HEK293 (cell line): ENCODE measurements at regions not wholly inside any gene's neighbourhood (a gene's known extent, or its start where the extent isn't known, plus 50 kb on each side); places are given as distances from the start of the nearest gene placed in this dataset.

ENCODE experiments used
- CTCF ChIA-PET: fragments of 350-600 bp; formaldehyde crosslinking; extraction: SDS; loops from one replicate; lab custom pipeline; 2021; ENCODE audit warnings: antibody characterized with exemption; lab: Yijun Ruan, JAX
- POLR2A ChIA-PET: fragments of 300-600 bp; formaldehyde crosslinking; extraction: SDS; loops from one replicate; lab custom pipeline; 2020; ENCODE audit warnings: antibody characterized with exemption, inconsistent platforms; lab: Yijun Ruan, JAX
- H3K27ac ChIP-seq: fragments of 200-500 bp; sonication (Bioruptor generic); 2 replicates; pipeline ENCODE4 v1.5.1; 2014; ENCODE audit warnings: low read depth, low read length, control low read depth, inconsistent platforms; ENCODE audit errors: extremely low read depth
- H3K36me3 ChIP-seq, 2 experiments: fragments of 200-500 bp in 1 of 2; sonication (Bioruptor generic) in 1 of 2; 1 replicate in 1 of 2; 2 replicates in 1 of 2; pipeline ENCODE4 v1.5.1; 2014 to 2017; ENCODE audit warnings: inconsistent platforms in 2 of 2, low read length in 2 of 2; ENCODE audit not compliant: control insufficient read depth in 2 of 2, insufficient read depth in 1 of 2
- H3K4me1 ChIP-seq: fragments of 200-500 bp; sonication (Bioruptor generic); 2 replicates; pipeline ENCODE4 v1.5.1; 2014; ENCODE audit warnings: mild to moderate bottlenecking, low read length, inconsistent platforms; ENCODE audit not compliant: control insufficient read depth, insufficient read depth
- H3K4me3 ChIP-seq: 2 replicates; pipeline ENCODE4 v1.5.1; 2011; ENCODE audit warnings: low read depth, mild to moderate bottlenecking, control low read depth, low read length, moderate library complexity
- H3K9me3 ChIP-seq: fragments of 200-500 bp; sonication (Bioruptor generic); 2 replicates; pipeline ENCODE4 v1.5.1; 2014; ENCODE audit warnings: low read depth, low read length, inconsistent platforms; ENCODE audit not compliant: control insufficient read depth, insufficient read depth
- AEBP2 ChIP-seq: fragments of 450-650 bp; formaldehyde crosslinking; IDR thresholded peaks from 2 replicates; pipeline ENCODE4 v1.5.1; 2016; ENCODE audit warnings: missing biosample characterization, missing genetic modification characterization, borderline replicate concordance
- BCL11B ChIP-seq: fragments of 450-650 bp; formaldehyde crosslinking; IDR thresholded peaks from 2 replicates; pipeline ENCODE4 v1.5.1; 2016; ENCODE audit warnings: low read depth, missing biosample characterization, missing genetic modification characterization
- BCL6B ChIP-seq: fragments of 450-650 bp; formaldehyde crosslinking; IDR thresholded peaks from 2 replicates; pipeline ENCODE4 v1.5.1; 2017; ENCODE audit warnings: missing biosample characterization, missing genetic modification characterization
- CTCF ChIP-seq: fragments of 450-650 bp; formaldehyde crosslinking; IDR thresholded peaks from 2 replicates; pipeline ENCODE4 v1.5.1; 2016; ENCODE audit warnings: missing biosample characterization, missing genetic modification characterization
- ELK4 ChIP-seq: IDR thresholded peaks from 2 replicates; pipeline ENCODE4 v1.6.1; 2011; ENCODE audit warnings: mild to moderate bottlenecking, low read depth, low read length, borderline replicate concordance
- KLF16 ChIP-seq: fragments of 450-650 bp; formaldehyde crosslinking; IDR thresholded peaks from 2 replicates; pipeline ENCODE4 v1.5.1; 2017; ENCODE audit warnings: missing biosample characterization, missing genetic modification characterization
- MYNN ChIP-seq: fragments of 450-650 bp; formaldehyde crosslinking; IDR thresholded peaks from 2 replicates; pipeline ENCODE4 v1.5.1; 2016; ENCODE audit warnings: missing biosample characterization, missing genetic modification characterization, borderline replicate concordance
- PBX3 ChIP-seq: sonication (generic); formaldehyde crosslinking; IDR thresholded peaks from 2 replicates; pipeline ENCODE4 v1.8.1; 2022; ENCODE audit warnings: mild to moderate bottlenecking, moderate library complexity, missing genetic modification reagents
- PRDM1 ChIP-seq: fragments of 450-650 bp; formaldehyde crosslinking; IDR thresholded peaks from 2 replicates; pipeline ENCODE4; 2016; ENCODE audit warnings: missing biosample characterization, missing genetic modification characterization
- RBAK ChIP-seq: fragments of 450-650 bp; formaldehyde crosslinking; IDR thresholded peaks from 2 replicates; pipeline ENCODE4 v1.5.1; 2016; ENCODE audit warnings: missing biosample characterization, missing genetic modification characterization
- SCRT1 ChIP-seq: fragments of 450-650 bp; formaldehyde crosslinking; IDR thresholded peaks from 2 replicates; pipeline ENCODE4 v1.5.1; 2016; ENCODE audit warnings: missing biosample characterization, missing genetic modification characterization, borderline replicate concordance
- SCRT2 ChIP-seq: fragments of 450-650 bp; formaldehyde crosslinking; IDR thresholded peaks from 2 replicates; pipeline ENCODE4 v1.5.1; 2016; ENCODE audit warnings: missing biosample characterization, missing genetic modification characterization
- SETDB1 ChIP-seq: IDR thresholded peaks from one replicate; pipeline ENCODE4 v1.6.1; 2017; ENCODE audit warnings: mild to moderate bottlenecking, low read length, moderate library complexity, mixed read lengths; ENCODE audit not compliant: insufficient read length
- ZBTB1 ChIP-seq: fragments of 450-650 bp; formaldehyde crosslinking; IDR thresholded peaks from 2 replicates; pipeline ENCODE4 v1.5.1; 2016; ENCODE audit warnings: missing biosample characterization, missing genetic modification characterization
- ZBTB20 ChIP-seq: fragments of 450-650 bp; formaldehyde crosslinking; IDR thresholded peaks from 2 replicates; pipeline ENCODE4 v1.5.1; 2016; ENCODE audit warnings: missing biosample characterization, missing genetic modification characterization
- ZFP41 ChIP-seq: fragments of 450-650 bp; formaldehyde crosslinking; IDR thresholded peaks from 2 replicates; pipeline ENCODE4 v1.5.1; 2016; ENCODE audit warnings: missing biosample characterization, missing genetic modification characterization, borderline replicate concordance
- ZNF157 ChIP-seq: fragments of 450-650 bp; formaldehyde crosslinking; IDR thresholded peaks from 2 replicates; pipeline ENCODE4 v1.5.1; 2016; ENCODE audit warnings: missing biosample characterization, missing genetic modification characterization
- ZNF239 ChIP-seq: fragments of 450-650 bp; formaldehyde crosslinking; IDR thresholded peaks from 2 replicates; pipeline ENCODE4 v1.5.1; 2016; ENCODE audit warnings: missing biosample characterization, missing genetic modification characterization
- ZNF248 ChIP-seq: fragments of 450-650 bp; formaldehyde crosslinking; IDR thresholded peaks from 2 replicates; pipeline ENCODE4 v1.5.1; 2017; ENCODE audit warnings: missing biosample characterization, missing genetic modification characterization
- ZNF26 ChIP-seq: fragments of 450-650 bp; formaldehyde crosslinking; IDR thresholded peaks from 2 replicates; pipeline ENCODE4 v1.5.1; 2016; ENCODE audit warnings: missing biosample characterization, missing genetic modification characterization
- ZNF560 ChIP-seq: fragments of 450-650 bp; formaldehyde crosslinking; IDR thresholded peaks from 2 replicates; pipeline ENCODE4 v1.5.1; 2017; ENCODE audit warnings: missing biosample characterization, missing genetic modification characterization, borderline replicate concordance

- no peak for TF ChIP-seq PRDM1 (tag by site-specific recombination)
- TF ChIP-seq ZNF560 (tag by site-specific recombination), result no peak
- no peak for TF ChIP-seq ZBTB20
These were observed 258.1 kb downstream of the DLL1 start (continued) for GRCh38 chr6:170032706-170033309.

- Histone ChIP-seq H3K27ac (no peak overlapping the region), H3K4me1 (no peaks in the 10 kb centered on the region), H3K4me3 (no peak overlapping the region), H3K36me3 (no peaks in the 10 kb centered on the region), H3K9me3 (no peaks in the 10 kb centered on the region)
- TF ChIP-seq ELK4 (no peak), PBX3 (no peak), ZNF157 (tag by site-specific recombination) (no peak), ZNF239 (tag by site-specific recombination) (no peak), AEBP2 (tag by site-specific recombination) (no peak), ZFP41 (tag by site-specific recombination) (no peak), MYNN (tag by site-specific recombination) (no peak), ZNF26 (tag by site-specific recombination) (no peak), KLF16 (no peak), RBAK (tag by site-specific recombination) (no peak), ZBTB1 (tag by site-specific recombination) (no peak), SCRT1 (no peak), ZNF248 (tag by site-specific recombination) (no peak), SETDB1 (no peak), CTCF (no peak), BCL11B (tag by site-specific recombination) (no peak), BCL6B (tag by site-specific recombination) (no peak), SCRT2 (tag by site-specific recombination) (no peak)
- ChIA-PET POLR2A (no interaction called here), CTCF (interaction anchor here (1.9 kb wide), 1 partner anchor 200 kb away, joined by 7 read pairs; no protein-coding TSS in a partner anchor)
These were observed 258.7 kb downstream of the DLL1 start for GRCh38 chr6:170032197-170032596.
